Adipocyte (in vitro differentiated cells): ENCODE measurements at regions not wholly inside any gene's neighbourhood (a gene's known extent, or its start where the extent isn't known, plus 50 kb on each side); places are given as distances from the start of the nearest gene placed in this dataset.
"Not testable (repeated sequence)": the region's sequence is repeated elsewhere in the genome, so short reads cannot be mapped to it uniquely, and the experiment has no call there.

Experiments
- DNase-seq: peaks from one replicate; pipeline ENCODE4 v3.0.0-alpha.2; 2015; ENCODE audit warnings: low read depth
- H3K27me3 ChIP-seq: replicated peaks from 2 replicates; pipeline ENCODE4 v1.7.0; 2013; ENCODE audit warnings: mild to moderate bottlenecking, low read length, moderate library complexity; ENCODE audit not compliant: control insufficient read depth, insufficient read depth
- H3K36me3 ChIP-seq: 2 replicates; pipeline ENCODE4 v1.7.0; 2013; ENCODE audit warnings: low read length, mild to moderate bottlenecking, moderate library complexity; ENCODE audit not compliant: control insufficient read depth, insufficient read depth, severe bottlenecking
- H3K4me1 ChIP-seq: 2 replicates; pipeline ENCODE4 v1.7.0; 2013; ENCODE audit warnings: mild to moderate bottlenecking, low read length, moderate library complexity; ENCODE audit not compliant: control insufficient read depth, insufficient read depth
- H3K4me3 ChIP-seq: 2 replicates; pipeline ENCODE4 v1.7.0; 2013; ENCODE audit warnings: mild to moderate bottlenecking, low read length, moderate library complexity
- H3K9ac ChIP-seq: 2 replicates; pipeline ENCODE4 v1.7.0; 2013; ENCODE audit warnings: mild to moderate bottlenecking, low read length, moderate library complexity
- H3K9me3 ChIP-seq: 2 replicates; pipeline ENCODE4 v1.7.0; 2013; ENCODE audit warnings: mild to moderate bottlenecking, low read length, moderate library complexity; ENCODE audit not compliant: control insufficient read depth

- H3K4me1 ChIP-seq: peaks cover 5% of the 10 kb centered on the region
- no peak overlapping the region for H3K4me3 ChIP-seq
- no peak overlapping the region for H3K9ac ChIP-seq
- H3K9me3 ChIP-seq: no peaks in the 10 kb centered on the region
- H3K36me3 ChIP-seq: no peaks in the 10 kb centered on the region
- DNase-seq: no peak
- no peaks in the 10 kb centered on the region for H3K27me3 ChIP-seq
These were observed 762.8 kb upstream of the NUDT12 start for GRCh38 chr5:104325356-104325755.

DNA sequence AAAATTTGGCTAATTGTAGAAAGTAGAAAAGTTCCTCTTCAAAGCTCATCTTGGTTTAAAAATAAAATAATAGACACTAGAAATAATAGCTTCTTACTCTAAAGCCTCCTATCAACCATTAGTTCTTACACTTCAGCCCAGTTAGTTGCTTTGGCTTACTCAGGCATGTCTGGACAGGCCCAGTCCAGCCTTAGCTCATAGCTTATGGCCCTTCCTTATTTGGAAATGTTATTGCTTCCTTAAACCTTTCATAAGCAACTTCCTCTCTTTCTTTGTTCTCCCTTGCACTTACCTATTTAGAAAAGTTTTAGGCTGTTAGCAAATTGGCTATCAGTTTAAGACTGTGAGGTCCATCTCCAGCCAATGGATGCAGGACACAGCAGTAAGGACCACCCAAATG, 754.1 kb upstream of the NUDT12 start:
- peaks cover 16% of the 10 kb centered on the region for H3K9me3 ChIP-seq
- H3K27me3 ChIP-seq, DNase-seq: not testable (repeated sequence)

GRCh38 chr5:104312481-104312880, 749.9 kb upstream of the NUDT12 start:
- DNase-seq: no peak
- peaks cover 14% of the 10 kb centered on the region for H3K9me3 ChIP-seq
- no peaks in the 10 kb centered on the region for H3K27me3 ChIP-seq
- H3K4me3 ChIP-seq: no peak overlapping the region
- no peaks in the 10 kb centered on the region for H3K36me3 ChIP-seq
- no peak overlapping the region for H3K9ac ChIP-seq
- H3K4me1 ChIP-seq: no peaks in the 10 kb centered on the region

More for the DNA sequence above, 754.1 kb upstream of the NUDT12 start:
- not testable (repeated sequence) for H3K36me3 ChIP-seq, H3K4me1 ChIP-seq, H3K4me3 ChIP-seq, H3K9ac ChIP-seq

GRCh38 chr5:104305602-104306001, 743.0 kb upstream of the NUDT12 start:
- Histone ChIP-seq H3K9me3 (no peaks in the 10 kb centered on the region), H3K9ac (no peak overlapping the region), H3K27me3 (no peaks in the 10 kb centered on the region), H3K36me3 (no peaks in the 10 kb centered on the region), H3K4me3 (no peak overlapping the region), H3K4me1 (no peaks in the 10 kb centered on the region)
- DNase-seq: no peak

DNA sequence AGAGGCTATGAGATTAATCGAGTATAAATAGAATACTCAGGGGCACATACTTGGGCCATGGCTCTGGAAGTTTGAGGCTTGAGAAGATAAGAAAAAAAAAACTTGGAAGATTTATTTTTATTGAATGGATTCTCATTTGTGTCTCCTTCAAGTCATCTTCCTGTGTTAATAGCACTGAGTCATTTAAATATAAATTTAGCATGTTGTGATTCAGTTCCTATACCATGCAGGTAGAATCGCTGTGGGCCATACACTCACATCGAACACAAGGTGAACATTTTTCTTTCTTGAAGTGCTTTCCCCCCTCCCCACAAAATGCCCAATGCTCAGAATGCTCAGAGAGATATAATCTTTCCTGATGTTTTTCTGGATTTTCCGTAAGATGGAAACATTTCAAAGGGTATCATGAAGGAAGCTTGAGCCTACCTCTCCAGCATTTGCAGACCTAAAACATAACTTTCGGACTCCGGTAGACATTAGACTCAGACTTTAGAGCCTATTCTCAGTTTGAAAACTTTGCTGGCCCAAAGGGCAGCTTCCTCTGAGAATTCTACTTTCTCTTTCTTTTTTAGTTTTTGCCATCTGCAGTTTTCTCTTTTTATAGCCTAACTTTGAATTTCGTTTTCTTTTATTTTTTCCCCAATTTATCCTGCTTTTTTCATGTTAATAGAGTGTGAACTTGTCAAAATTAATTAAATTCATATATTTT, 737.6 kb upstream of the NUDT12 start:
- no peak overlapping the region for H3K9ac ChIP-seq
- no peak for DNase-seq
- H3K9me3 ChIP-seq: no peaks in the 10 kb centered on the region
- no peaks in the 10 kb centered on the region for H3K36me3 ChIP-seq
- H3K4me3 ChIP-seq: no peak overlapping the region
- no peaks in the 10 kb centered on the region for H3K27me3 ChIP-seq
- H3K4me1 ChIP-seq: no peaks in the 10 kb centered on the region

- no peaks in the 10 kb centered on the region for H3K36me3 ChIP-seq
- no peaks in the 10 kb centered on the region for H3K9me3 ChIP-seq
- no peaks in the 10 kb centered on the region for H3K27me3 ChIP-seq
- H3K4me3 ChIP-seq: no peak overlapping the region
- no peaks in the 10 kb centered on the region for H3K4me1 ChIP-seq
- DNase-seq: no peak
- H3K9ac ChIP-seq: no peak overlapping the region
These were observed 735.9 kb upstream of the NUDT12 start for GRCh38 chr5:104298518-104298917.

DNA sequence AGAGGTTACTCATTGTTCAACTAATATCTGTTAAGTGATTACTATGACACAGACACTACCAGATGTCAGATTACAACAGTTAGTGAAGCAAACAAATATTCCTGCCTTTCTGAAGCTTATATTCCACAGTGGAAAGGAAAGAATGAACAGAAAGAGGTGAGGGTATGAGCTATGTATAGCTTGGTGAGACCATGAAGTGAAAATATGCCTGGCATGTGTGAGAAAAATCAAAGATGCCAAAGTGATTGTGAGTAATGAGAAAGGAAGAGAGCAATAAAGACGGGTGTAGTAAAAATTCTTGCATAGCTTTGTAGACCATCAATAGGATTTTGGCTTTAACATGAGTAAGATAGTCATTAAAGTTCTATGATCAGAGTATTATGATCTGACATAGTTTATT, 734.5 kb upstream of the NUDT12 start:
- DNase-seq: peak; percentile 9
- Histone ChIP-seq H3K36me3 (no peaks in the 10 kb centered on the region), H3K4me3 (no peak overlapping the region), H3K27me3 (no peaks in the 10 kb centered on the region), H3K4me1 (no peaks in the 10 kb centered on the region), H3K9ac (no peak overlapping the region), H3K9me3 (no peaks in the 10 kb centered on the region)

DNA sequence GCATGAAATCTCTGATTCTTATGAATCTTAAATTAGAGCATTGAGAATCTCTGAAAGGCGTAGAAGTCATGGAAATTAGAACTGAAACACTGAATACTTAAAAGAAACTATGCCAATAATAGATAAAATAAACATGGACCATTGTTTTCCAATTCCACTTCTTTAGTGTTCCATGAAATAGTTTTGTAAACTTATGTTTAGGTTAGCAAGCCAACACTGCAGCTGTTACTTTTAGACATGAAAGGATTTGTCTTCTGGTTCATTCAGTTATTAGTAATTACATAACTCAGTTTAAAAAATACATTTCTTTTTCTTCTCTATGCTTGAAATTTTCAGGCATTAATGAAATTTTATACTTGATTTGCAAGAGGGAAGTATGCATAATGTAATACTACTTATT, 733.4 kb upstream of the NUDT12 start:
- H3K4me1 ChIP-seq: no peaks in the 10 kb centered on the region
- no peaks in the 10 kb centered on the region for H3K27me3 ChIP-seq
- DNase-seq: no peak
- H3K4me3 ChIP-seq: no peak overlapping the region
- H3K9me3 ChIP-seq: no peaks in the 10 kb centered on the region
- no peaks in the 10 kb centered on the region for H3K36me3 ChIP-seq
- H3K9ac ChIP-seq: no peak overlapping the region

DNA sequence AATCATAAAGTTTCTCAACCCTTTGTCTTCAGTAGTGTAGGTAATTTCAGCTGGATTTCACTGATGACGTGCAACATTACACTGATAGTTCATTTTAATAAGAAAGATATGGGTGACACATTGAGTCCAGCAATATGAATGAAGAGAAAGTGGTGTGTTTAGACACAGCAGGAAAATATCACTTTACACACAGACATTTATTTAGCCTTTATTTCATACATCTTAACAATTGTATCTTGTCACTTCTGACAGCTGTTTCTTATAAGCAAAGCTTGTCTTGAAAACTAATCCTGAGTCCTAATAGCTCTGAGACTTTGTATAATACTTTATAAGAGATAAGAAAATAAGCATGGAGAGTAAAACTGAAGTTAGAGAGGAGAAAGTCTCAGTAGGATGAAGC, 720.5 kb upstream of the NUDT12 start:
- Histone ChIP-seq H3K4me3 (no peak overlapping the region), H3K4me1 (no peaks in the 10 kb centered on the region), H3K27me3 (no peaks in the 10 kb centered on the region), H3K36me3 (no peaks in the 10 kb centered on the region), H3K9ac (no peak overlapping the region), H3K9me3 (peaks cover 7% of the 10 kb centered on the region)
- no peak for DNase-seq

DNA sequence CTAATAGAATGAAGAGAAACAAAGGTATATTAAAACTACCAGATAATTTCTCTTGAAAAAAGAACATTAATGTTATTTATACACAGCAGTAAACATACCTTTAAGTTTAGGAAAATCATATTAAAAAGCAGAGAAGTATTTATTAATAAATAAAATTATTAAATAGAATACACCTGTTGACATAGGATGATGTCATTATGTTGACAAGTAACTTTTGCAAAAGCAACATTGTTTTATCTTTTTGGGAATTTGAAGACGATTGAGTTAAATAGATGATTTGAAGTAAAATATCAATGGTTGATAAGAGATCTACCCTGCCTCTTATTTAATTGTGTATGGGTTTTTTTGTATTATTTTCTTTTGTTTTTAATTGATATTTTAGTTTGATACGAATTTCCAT, 711.1 kb upstream of the NUDT12 start:
- Histone ChIP-seq H3K4me3 (no peak overlapping the region), H3K27me3 (no peaks in the 10 kb centered on the region), H3K9ac (no peak overlapping the region), H3K9me3 (no peaks in the 10 kb centered on the region), H3K4me1 (no peaks in the 10 kb centered on the region), H3K36me3 (no peaks in the 10 kb centered on the region)
- no peak for DNase-seq

DNA sequence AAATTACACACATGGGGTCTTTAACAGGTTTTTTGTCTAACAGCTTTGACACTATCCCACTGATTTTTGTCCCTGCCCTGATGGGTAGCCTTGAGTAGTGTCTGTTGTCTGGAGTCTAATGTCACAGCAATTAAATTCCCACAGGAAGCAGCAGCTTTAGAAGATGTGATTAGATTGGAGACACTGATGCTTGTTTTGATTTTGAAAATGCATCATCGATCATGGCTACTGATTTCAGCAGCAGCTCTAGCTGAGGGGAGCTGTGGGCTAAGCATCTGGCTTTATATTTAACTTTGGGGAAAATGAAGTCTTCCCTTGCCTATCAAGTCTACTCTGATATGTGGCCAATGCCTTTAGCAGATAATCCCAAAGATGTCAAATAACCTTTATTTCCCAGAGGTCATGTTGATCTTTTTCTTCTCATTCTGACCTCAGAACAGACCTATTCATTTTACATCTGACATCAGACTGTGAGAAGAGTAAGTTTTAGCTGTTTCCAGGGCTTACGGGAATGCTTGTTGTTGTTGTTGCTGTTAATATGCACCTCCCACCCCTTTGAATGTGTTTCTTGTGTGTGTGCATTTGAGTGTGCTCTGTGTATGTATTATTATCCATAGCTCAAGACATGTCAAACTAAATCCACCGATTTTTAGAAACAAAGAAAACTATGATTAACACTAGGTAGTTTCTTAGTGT, 704.9 kb upstream of the NUDT12 start:
- DNase-seq: no peak
- H3K9ac ChIP-seq: no peak overlapping the region
- no peaks in the 10 kb centered on the region for H3K36me3 ChIP-seq
- no peak overlapping the region for H3K4me3 ChIP-seq
- no peaks in the 10 kb centered on the region for H3K27me3 ChIP-seq
- no peaks in the 10 kb centered on the region for H3K9me3 ChIP-seq
- H3K4me1 ChIP-seq: no peaks in the 10 kb centered on the region
